Endothelial cell of umbilical vein (primary cell): ENCODE measurements at regions not wholly inside any gene's neighbourhood (a gene's known extent, or its start where the extent isn't known, plus 50 kb on each side); places are given as distances from the start of the nearest gene placed in this dataset.

Experiments used
- CTCF ChIP-seq, 2 donors: IDR thresholded peaks; 1 replicate in 1 of 2; 2 replicates in 1 of 2; pipeline ENCODE4 v1.5.1; 2011; ENCODE audit warnings: low read length in 2 of 2, mild to moderate bottlenecking in 2 of 2, moderate library complexity in 2 of 2, control low read depth in 1 of 2, inconsistent platforms in 1 of 2, low read depth in 1 of 2; ENCODE audit not compliant: insufficient read depth in 1 of 2; ENCODE audit errors: extremely low read depth in 1 of 2
- EZH2 ChIP-seq: IDR thresholded peaks from 2 replicates; pipeline ENCODE4 v1.6.1; 2012; ENCODE audit warnings: borderline replicate concordance, low read depth, mild to moderate bottlenecking, moderate library complexity, low read length, inconsistent platforms; ENCODE audit not compliant: severe bottlenecking
- GATA2 ChIP-seq: IDR thresholded peaks from 2 replicates; pipeline ENCODE4 v1.7.0; 2011; ENCODE audit warnings: low read depth, mild to moderate bottlenecking, moderate library complexity, mixed read lengths, low read length; ENCODE audit not compliant: insufficient read length, insufficient read depth
- JUN ChIP-seq: IDR thresholded peaks from 2 replicates; pipeline ENCODE4 v1.6.1; 2011; ENCODE audit warnings: borderline replicate concordance, low read depth; ENCODE audit not compliant: insufficient read length, insufficient read depth
- MAX ChIP-seq: IDR thresholded peaks from 2 replicates; pipeline ENCODE4 v1.6.1; 2011; ENCODE audit not compliant: insufficient read depth, insufficient read length
- POLR2A ChIP-seq: IDR thresholded peaks from 2 replicates; pipeline ENCODE4 v1.6.1; 2012; ENCODE audit warnings: low read depth, mild to moderate bottlenecking, control low read depth, low read length
- POLR2AphosphoS5 ChIP-seq: IDR thresholded peaks from 2 replicates; pipeline ENCODE4 v1.6.1; 2012; ENCODE audit warnings: low read depth, mild to moderate bottlenecking, control low read depth, low read length, moderate library complexity; ENCODE audit not compliant: insufficient read depth

GRCh38 chr10:1874533-1874932 lies 137.2 kb upstream of the ADARB2 start:
- no peak for TF ChIP-seq CTCF (IDR thresholded peaks at IDR 0.05; ENCODE audit: extremely low read depth in 1 of 2, insufficient read depth in 1 of 2, low read depth in 1 of 2, low read length in 2 of 2)
- TF ChIP-seq POLR2A = no peak
- TF ChIP-seq GATA2 = no peak
- TF ChIP-seq EZH2 = no peak
- TF ChIP-seq POLR2AphosphoS5 = no peak
- no peak for TF ChIP-seq MAX
- TF ChIP-seq JUN = no peak
